MM.1S (cell line): ENCODE measurements at regions not wholly inside any gene's neighbourhood (a gene's known extent, or its start where the extent isn't known, plus 50 kb on each side); places are given as distances from the start of the nearest gene placed in this dataset.

ENCODE experiments used
- EZH2 ChIP-seq: fragments of 300-600 bp; sonication (generic); optimal IDR thresholded peaks from 2 replicates; pipeline ENCODE3; 2017; ENCODE audit warnings: low read depth, mild to moderate bottlenecking, antibody characterized with exemption, low read length, mixed read lengths
- TF ChIP-seq, protein P1 (sequence below): fragments of 300-600 bp; sonication (generic); IDR thresholded peaks from 2 replicates; pipeline ENCODE4 v1.5.1; 2016; ENCODE audit warnings: antibody characterized with exemption, low read length, mixed read lengths

DNA sequence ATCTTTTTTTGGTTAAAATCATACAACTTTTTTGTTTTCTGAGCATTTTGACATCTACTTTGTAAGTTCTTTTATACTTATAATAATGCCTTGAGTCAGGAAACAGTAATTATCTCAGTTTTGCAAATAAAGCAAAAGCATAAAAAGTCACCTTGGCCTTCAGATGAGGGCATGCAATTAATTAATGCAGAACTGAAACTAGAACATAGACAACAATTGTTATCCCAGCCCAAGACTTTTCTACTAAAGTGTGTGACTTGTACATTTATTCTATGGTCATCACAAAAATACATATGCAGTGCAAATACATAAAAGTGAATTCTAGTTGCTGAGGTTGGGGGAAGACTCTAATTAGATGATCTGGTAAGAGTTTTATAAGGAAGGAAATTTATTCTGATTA lies 179.9 kb downstream of the ST8SIA4 start:
- TF ChIP-seq, protein P1, sequence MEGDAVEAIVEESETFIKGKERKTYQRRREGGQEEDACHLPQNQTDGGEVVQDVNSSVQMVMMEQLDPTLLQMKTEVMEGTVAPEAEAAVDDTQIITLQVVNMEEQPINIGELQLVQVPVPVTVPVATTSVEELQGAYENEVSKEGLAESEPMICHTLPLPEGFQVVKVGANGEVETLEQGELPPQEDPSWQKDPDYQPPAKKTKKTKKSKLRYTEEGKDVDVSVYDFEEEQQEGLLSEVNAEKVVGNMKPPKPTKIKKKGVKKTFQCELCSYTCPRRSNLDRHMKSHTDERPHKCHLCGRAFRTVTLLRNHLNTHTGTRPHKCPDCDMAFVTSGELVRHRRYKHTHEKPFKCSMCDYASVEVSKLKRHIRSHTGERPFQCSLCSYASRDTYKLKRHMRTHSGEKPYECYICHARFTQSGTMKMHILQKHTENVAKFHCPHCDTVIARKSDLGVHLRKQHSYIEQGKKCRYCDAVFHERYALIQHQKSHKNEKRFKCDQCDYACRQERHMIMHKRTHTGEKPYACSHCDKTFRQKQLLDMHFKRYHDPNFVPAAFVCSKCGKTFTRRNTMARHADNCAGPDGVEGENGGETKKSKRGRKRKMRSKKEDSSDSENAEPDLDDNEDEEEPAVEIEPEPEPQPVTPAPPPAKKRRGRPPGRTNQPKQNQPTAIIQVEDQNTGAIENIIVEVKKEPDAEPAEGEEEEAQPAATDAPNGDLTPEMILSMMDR: no peak
- no peak for TF ChIP-seq EZH2
